ENCODE measurements at regions not wholly inside any gene's neighbourhood (a gene's known extent, or its start where the extent isn't known, plus 50 kb on each side); places are given as distances from the start of the nearest gene placed in this dataset.

DNA sequence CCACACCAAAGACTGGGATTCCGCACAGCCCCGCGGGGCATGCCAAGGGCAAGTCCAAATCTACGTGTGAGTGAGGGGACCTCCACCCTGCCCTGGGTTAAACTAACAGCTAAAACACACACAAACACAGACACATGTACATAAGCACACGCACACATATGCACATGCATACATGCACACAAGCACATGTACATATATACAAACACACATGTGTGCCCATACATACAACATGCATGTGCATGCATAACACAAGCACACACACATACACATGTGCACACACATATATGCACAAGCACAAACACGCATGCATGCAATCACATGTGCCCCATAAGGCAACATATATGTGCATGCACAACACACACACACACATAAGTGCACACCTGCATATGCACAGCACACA, 136.7 kb downstream of the SOX1 start:
- peaks cover 59% of the 10 kb centered on the region for H3K27me3 ChIP-seq
- DNase-seq, result no peak
- no peaks in the 10 kb centered on the region for H3K4me1 ChIP-seq
- no peak overlapping the region for H3K4me3 ChIP-seq (ENCODE audit: low read depth, low read length)
- no peaks in the 10 kb centered on the region for H3K9me3 ChIP-seq
- H3K36me3 ChIP-seq, result no peaks in the 10 kb centered on the region
- TF ChIP-seq, protein P1, sequence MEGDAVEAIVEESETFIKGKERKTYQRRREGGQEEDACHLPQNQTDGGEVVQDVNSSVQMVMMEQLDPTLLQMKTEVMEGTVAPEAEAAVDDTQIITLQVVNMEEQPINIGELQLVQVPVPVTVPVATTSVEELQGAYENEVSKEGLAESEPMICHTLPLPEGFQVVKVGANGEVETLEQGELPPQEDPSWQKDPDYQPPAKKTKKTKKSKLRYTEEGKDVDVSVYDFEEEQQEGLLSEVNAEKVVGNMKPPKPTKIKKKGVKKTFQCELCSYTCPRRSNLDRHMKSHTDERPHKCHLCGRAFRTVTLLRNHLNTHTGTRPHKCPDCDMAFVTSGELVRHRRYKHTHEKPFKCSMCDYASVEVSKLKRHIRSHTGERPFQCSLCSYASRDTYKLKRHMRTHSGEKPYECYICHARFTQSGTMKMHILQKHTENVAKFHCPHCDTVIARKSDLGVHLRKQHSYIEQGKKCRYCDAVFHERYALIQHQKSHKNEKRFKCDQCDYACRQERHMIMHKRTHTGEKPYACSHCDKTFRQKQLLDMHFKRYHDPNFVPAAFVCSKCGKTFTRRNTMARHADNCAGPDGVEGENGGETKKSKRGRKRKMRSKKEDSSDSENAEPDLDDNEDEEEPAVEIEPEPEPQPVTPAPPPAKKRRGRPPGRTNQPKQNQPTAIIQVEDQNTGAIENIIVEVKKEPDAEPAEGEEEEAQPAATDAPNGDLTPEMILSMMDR (IDR thresholded peaks at IDR 0.05; ENCODE audit: low read depth, low read length), result no peak

DNA sequence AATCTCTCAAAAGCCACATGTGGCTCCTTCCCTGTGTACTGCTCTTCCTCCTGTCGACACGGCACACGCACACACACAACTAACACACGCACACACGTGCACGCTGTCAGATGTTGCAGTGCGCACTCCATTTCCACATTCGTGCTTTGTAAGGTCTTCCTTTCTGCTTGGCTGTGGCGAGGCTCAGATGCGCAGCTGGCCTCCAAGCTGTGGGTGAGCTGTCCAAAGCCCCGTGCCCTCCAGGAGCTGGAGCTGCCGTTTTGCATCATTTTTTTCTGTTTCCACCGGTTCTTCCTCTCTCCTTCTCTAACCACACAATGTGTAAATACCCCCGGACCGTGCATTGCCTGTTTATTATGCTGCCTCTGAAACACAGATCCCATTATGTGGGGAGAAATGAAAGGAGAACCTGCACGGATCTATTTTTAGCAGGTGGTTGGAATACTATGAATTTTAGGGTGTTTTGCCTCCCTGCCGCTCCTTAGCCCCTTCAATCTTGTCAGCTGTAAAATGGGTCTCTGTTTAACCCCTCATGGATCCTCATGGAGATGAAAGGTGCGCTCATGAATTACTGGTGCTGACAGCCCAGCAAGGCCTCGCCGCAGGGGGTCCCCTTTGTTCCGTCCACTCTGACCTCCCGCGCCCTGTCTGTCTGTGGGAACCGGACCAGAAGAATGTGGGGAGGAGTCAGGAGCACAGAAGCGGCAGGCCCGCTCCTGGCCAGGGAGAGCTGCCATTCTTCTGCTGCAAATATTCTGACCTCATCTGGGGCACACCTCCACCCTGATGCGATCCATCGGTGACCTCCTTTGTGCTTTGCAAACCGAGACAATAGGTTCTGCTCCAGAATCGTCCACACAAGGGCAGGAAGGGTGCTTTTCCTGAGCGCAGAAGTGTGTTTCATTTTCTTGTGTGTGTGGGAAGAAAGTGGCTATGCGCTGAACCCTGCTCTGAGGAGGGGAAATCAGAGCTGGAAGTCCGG, 137.7 kb downstream of the SOX1 start:
- TF ChIP-seq, protein P1 (IDR thresholded peaks at IDR 0.05; ENCODE audit: low read depth, low read length), result no peak
- H3K4me3 ChIP-seq (ENCODE audit: low read depth, low read length), result no peak overlapping the region
- peaks cover 62% of the 10 kb centered on the region for H3K27me3 ChIP-seq
- H3K4me1 ChIP-seq, result no peaks in the 10 kb centered on the region
- no peak for DNase-seq
- H3K9me3 ChIP-seq, result no peaks in the 10 kb centered on the region
- H3K36me3 ChIP-seq, result no peaks in the 10 kb centered on the region

DNA sequence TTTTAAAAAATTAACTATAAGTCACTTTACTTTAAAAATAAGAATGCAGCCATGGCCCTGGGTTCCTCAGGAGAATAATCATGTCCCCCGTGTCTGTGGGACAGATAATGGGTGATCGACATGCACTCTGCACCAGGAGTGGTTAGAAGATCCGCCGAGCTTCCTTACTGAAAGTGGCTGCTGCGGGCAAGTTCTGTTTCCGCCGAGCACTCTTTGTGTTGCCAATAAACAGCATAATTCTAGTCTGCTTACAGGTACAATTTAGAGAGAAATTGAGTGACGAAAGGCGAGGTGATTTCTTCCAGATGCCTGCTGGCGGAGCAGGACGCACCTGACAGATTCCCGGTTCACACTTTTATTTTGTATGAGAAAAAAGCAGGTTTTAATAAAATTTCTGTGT, 139.0 kb downstream of the SOX1 start:
- TF ChIP-seq, protein P1 (IDR thresholded peaks at IDR 0.05; ENCODE audit: low read depth, low read length), result no peak
- Histone ChIP-seq H3K27me3 (peaks cover 51% of the 10 kb centered on the region), H3K4me3 (ENCODE audit: low read depth, low read length) (no peak overlapping the region), H3K9me3 (no peaks in the 10 kb centered on the region), H3K36me3 (no peaks in the 10 kb centered on the region), H3K4me1 (no peaks in the 10 kb centered on the region)
- no peak for DNase-seq

DNA sequence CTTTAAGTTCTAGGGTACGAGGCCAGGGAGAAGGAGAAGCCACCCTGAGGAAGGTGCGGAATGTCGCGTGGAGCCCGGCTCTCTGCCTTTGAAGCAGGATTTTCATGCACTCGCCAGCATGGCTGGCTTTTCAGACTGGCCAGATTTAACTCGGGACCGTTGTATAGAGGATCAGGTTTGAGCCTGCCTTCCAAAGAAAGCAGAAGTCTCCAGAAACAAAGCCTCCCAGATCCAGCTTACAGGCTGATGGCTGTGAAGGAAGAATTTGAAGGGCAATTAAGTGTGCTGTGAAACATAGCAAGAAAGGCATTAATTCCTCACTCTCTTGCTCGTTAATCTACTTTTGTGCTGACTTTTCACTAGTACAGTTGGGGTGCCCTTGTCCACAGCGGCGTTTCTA, 140.2 kb downstream of the SOX1 start:
- Histone ChIP-seq H3K36me3 (no peaks in the 10 kb centered on the region), H3K4me1 (no peaks in the 10 kb centered on the region), H3K4me3 (ENCODE audit: low read depth, low read length) (no peak overlapping the region), H3K27me3 (peaks cover 51% of the 10 kb centered on the region), H3K9me3 (no peaks in the 10 kb centered on the region)
- DNase-seq, result no peak
- TF ChIP-seq, protein P1 (IDR thresholded peaks at IDR 0.05; ENCODE audit: low read depth, low read length), result no peak

DNA sequence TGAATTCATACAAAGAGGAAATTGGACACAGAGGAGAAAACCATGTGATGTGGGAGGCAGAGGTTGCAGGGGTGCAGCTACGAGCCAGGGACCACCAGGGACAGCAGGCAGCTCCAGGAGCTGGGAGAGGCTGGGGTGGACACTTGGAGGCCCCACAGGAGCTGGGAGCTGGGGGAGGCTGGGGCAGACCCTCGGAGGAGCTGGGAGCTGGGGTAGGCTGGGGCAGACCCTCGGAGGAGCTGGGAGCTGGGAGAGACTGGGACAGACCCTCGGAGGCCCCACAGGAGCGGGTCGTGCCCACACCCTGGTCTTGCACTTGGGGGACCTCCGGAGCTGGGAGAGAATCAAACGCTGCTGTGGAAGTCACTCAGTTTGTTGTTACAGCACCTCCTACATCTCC, 141.7 kb downstream of the SOX1 start:
- TF ChIP-seq, protein P1 (IDR thresholded peaks at IDR 0.05; ENCODE audit: low read depth, low read length), result no peak
- no peaks in the 10 kb centered on the region for H3K36me3 ChIP-seq
- no peaks in the 10 kb centered on the region for H3K9me3 ChIP-seq
- no peaks in the 10 kb centered on the region for H3K4me1 ChIP-seq
- no peak overlapping the region for H3K4me3 ChIP-seq (ENCODE audit: low read depth, low read length)
- no peak for DNase-seq
- H3K27me3 ChIP-seq, result peaks cover 49% of the 10 kb centered on the region

DNA sequence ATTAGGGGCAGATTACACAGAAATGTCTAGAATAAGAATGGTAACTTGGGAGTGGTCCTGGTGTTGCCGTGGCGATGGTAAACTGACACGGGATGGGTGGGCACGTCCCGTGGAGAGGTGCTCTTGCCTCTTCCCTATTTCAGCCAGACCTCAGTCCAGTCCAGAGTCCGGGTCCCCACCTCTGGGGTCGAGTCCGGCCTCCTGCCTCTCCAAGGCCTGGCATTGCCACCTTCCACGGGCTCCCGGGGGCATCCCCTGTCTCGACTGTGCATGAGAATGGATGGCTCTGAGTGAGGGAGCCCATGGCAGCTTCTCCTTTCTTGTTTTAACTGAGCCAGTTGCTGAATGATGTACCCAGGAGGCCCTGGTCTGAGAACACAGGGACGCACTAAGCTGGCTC, 142.3 kb downstream of the SOX1 start:
- no peaks in the 10 kb centered on the region for H3K36me3 ChIP-seq
- H3K4me3 ChIP-seq (ENCODE audit: low read depth, low read length), result no peak overlapping the region
- TF ChIP-seq, protein P1 (IDR thresholded peaks at IDR 0.05; ENCODE audit: low read depth, low read length), result no peak
- H3K27me3 ChIP-seq, result peaks cover 48% of the 10 kb centered on the region
- H3K4me1 ChIP-seq, result no peaks in the 10 kb centered on the region
- H3K9me3 ChIP-seq, result no peaks in the 10 kb centered on the region
- no peak for DNase-seq
